ENCODE measurements at regions not wholly inside any gene's neighbourhood (a gene's known extent, or its start where the extent isn't known, plus 50 kb on each side); places are given as distances from the start of the nearest gene placed in this dataset.

GRCh38 chrX:26019386-26019785, 118.8 kb upstream of the MAGEB18 start:
- H3K36me3 Mint-ChIP-seq, result no peaks in the 10 kb centered on the region
- no peaks in the 10 kb centered on the region for H3K4me1 Mint-ChIP-seq
- peaks cover 0 to 5% (median 1%) of the 10 kb centered on the region in 9 donors for H3K9me3 Mint-ChIP-seq
- POLR2A ChIA-PET, result no interaction called here
- H3K27ac Mint-ChIP-seq, result no peak overlapping the region
- no peak for DNase-seq
- H3K4me3 Mint-ChIP-seq, result no peak overlapping the region
- ATAC-seq, result no peak
- no peaks in the 10 kb centered on the region for H3K27me3 Mint-ChIP-seq

- no peaks in the 10 kb centered on the region for H3K27me3 Mint-ChIP-seq
- no peaks in the 10 kb centered on the region for H3K36me3 Mint-ChIP-seq
- POLR2A ChIA-PET, result no interaction called here
- H3K4me3 Mint-ChIP-seq, result no peak overlapping the region
- ATAC-seq (no peak), DNase-seq (no peak)
- no peak overlapping the region for H3K27ac Mint-ChIP-seq
- no peaks in the 10 kb centered on the region for H3K9me3 Mint-ChIP-seq
- no peaks in the 10 kb centered on the region for H3K4me1 Mint-ChIP-seq
Measured at GRCh38 chrX:26026179-26026578, 112.0 kb upstream of the MAGEB18 start.

GRCh38 chrX:26032111-26032912, 105.8 kb upstream of the MAGEB18 start:
- POLR2A ChIA-PET, result no interaction called here
- DNase-seq (no peak), ATAC-seq (no peak)
- Mint-ChIP-seq H3K27ac (no peak overlapping the region), H3K27me3 (no peaks in the 10 kb centered on the region), H3K4me1 (no peaks in the 10 kb centered on the region), H3K9me3 (peaks cover 0 to 5% (median 0%) of the 10 kb centered on the region in 9 donors), H3K36me3 (peaks cover 0 to 6% (median 0%) of the 10 kb centered on the region in 3 donors), H3K4me3 (no peak overlapping the region)

GRCh38 chrX:26037367-26037766, 100.8 kb upstream of the MAGEB18 start:
- Mint-ChIP-seq H3K4me1 (no peaks in the 10 kb centered on the region), H3K36me3 (peaks cover 0 to 4% (median 0%) of the 10 kb centered on the region in 3 donors), H3K4me3 (no peak overlapping the region), H3K9me3 (peaks cover 0 to 10% (median 0%) of the 10 kb centered on the region in 9 donors), H3K27me3 (no peaks in the 10 kb centered on the region), H3K27ac (no peak overlapping the region)
- DNase-seq (no peak), ATAC-seq (no peak)
- POLR2A ChIA-PET, result no interaction called here

GRCh38 chrX:26050099-26050498, 88.0 kb upstream of the MAGEB18 start:
- POLR2A ChIA-PET, result no interaction called here

GRCh38 chrX:26070882-26071281, 67.3 kb upstream of the MAGEB18 start:
- no peaks in the 10 kb centered on the region for H3K27me3 Mint-ChIP-seq

More at GRCh38 chrX:26050099-26050498, 88.0 kb upstream of the MAGEB18 start:
- no peak overlapping the region for H3K27ac Mint-ChIP-seq
- no peaks in the 10 kb centered on the region for H3K36me3 Mint-ChIP-seq
- DNase-seq (no peak), ATAC-seq (no peak)
- no peak overlapping the region for H3K4me3 Mint-ChIP-seq
- no peaks in the 10 kb centered on the region for H3K4me1 Mint-ChIP-seq
- peaks cover 0 to 14% (median 4%) of the 10 kb centered on the region in 9 donors for H3K9me3 Mint-ChIP-seq
- H3K27me3 Mint-ChIP-seq, result no peaks in the 10 kb centered on the region

GRCh38 chrX:26071618-26072017, 66.5 kb upstream of the MAGEB18 start:
- H3K9me3 Mint-ChIP-seq, result peaks cover 0 to 20% (median 3%) of the 10 kb centered on the region in 9 donors
- POLR2A ChIA-PET, result no interaction called here
- no peak overlapping the region for H3K4me3 Mint-ChIP-seq
- no peak for DNase-seq
- no peak for ATAC-seq
- no peaks in the 10 kb centered on the region for H3K36me3 Mint-ChIP-seq
- no peaks in the 10 kb centered on the region for H3K27me3 Mint-ChIP-seq
- no peak overlapping the region for H3K27ac Mint-ChIP-seq
- no peaks in the 10 kb centered on the region for H3K4me1 Mint-ChIP-seq

More at GRCh38 chrX:26070882-26071281, 67.3 kb upstream of the MAGEB18 start:
- Mint-ChIP-seq H3K9me3 (peaks cover 0 to 20% (median 3%) of the 10 kb centered on the region in 9 donors), H3K4me1 (no peaks in the 10 kb centered on the region), H3K4me3 (no peak overlapping the region), H3K36me3 (no peaks in the 10 kb centered on the region), H3K27ac (no peak overlapping the region)
- DNase-seq (no peak), ATAC-seq (no peak)
- POLR2A ChIA-PET, result no interaction called here

- H3K4me3 Mint-ChIP-seq, result no peak overlapping the region
- no peaks in the 10 kb centered on the region for H3K36me3 Mint-ChIP-seq
- no peak overlapping the region for H3K27ac Mint-ChIP-seq
- no peaks in the 10 kb centered on the region for H3K4me1 Mint-ChIP-seq
- ATAC-seq (no peak), DNase-seq (no peak)
- H3K9me3 Mint-ChIP-seq, result peaks cover 0 to 4% (median 0%) of the 10 kb centered on the region in 9 donors
- POLR2A ChIA-PET, result no interaction called here
- no peaks in the 10 kb centered on the region for H3K27me3 Mint-ChIP-seq
Measured at GRCh38 chrX:26083093-26083492, 55.0 kb upstream of the MAGEB18 start.
